ENCODE measurements at regions not wholly inside any gene's neighbourhood (a gene's known extent, or its start where the extent isn't known, plus 50 kb on each side); places are given as distances from the start of the nearest gene placed in this dataset.

- TF ChIP-seq CTCF (IDR thresholded peaks at IDR 0.05; ENCODE audit: low read depth, low read length, poor library complexity, severe bottlenecking) (no peak), EZH2phosphoT487 (IDR thresholded peaks at IDR 0.05; ENCODE audit: borderline replicate concordance, low read length) (no peak)
Observed at GRCh38 chr5:13317654-13318053, 626.8 kb downstream of the DNAH5 start.

Measured in DOHH2 (cell line).